ENCODE measurements at regions not wholly inside any gene's neighbourhood (a gene's known extent, or its start where the extent isn't known, plus 50 kb on each side); places are given as distances from the start of the nearest gene placed in this dataset.

GRCh38 chr11:15801126-15801525 is 555.2 kb downstream of the SOX6 start:
- Histone ChIP-seq H3K4me2 (ENCODE audit: insufficient read depth, insufficient read length, low read length) (no peak overlapping the region), H3K4me1 (ENCODE audit: insufficient read depth, low read length) (no peaks in the 10 kb centered on the region), H3K14ac (ENCODE audit: insufficient read depth, low read length) (no peak overlapping the region), H3K4ac (ENCODE audit: low read depth, low read length) (no peak overlapping the region), H2BK12ac (ENCODE audit: insufficient read length, low read depth, low read length) (no peak overlapping the region), H4K5ac (ENCODE audit: insufficient read length, low read depth, low read length) (no peak overlapping the region), H2BK120ac (ENCODE audit: low read depth, low read length, poor library complexity, severe bottlenecking) (no peak overlapping the region), H2BK5ac (ENCODE audit: insufficient read length, low read length) (no peak overlapping the region), H4K20me1 (ENCODE audit: control insufficient read depth, insufficient read depth, insufficient read length) (no peaks in the 10 kb centered on the region), H3K79me2 (ENCODE audit: insufficient read depth, low read length) (no peaks in the 10 kb centered on the region), H3K18ac (ENCODE audit: insufficient read length, low read depth, low read length) (no peak overlapping the region), H3K9me3 (ENCODE audit: control insufficient read depth, low read depth, low read length) (no peaks in the 10 kb centered on the region), H3K79me1 (ENCODE audit: insufficient read depth, low read depth, low read length, poor library complexity, severe bottlenecking) (no peaks in the 10 kb centered on the region), H3K27me3 (ENCODE audit: insufficient read depth, low read length) (no peaks in the 10 kb centered on the region), H3K23ac (ENCODE audit: insufficient read length, low read depth, low read length) (no peak overlapping the region), H2BK15ac (ENCODE audit: low read depth, low read length) (no peak overlapping the region), H2BK20ac (ENCODE audit: low read depth, low read length, poor library complexity, severe bottlenecking) (no peak overlapping the region), H4K91ac (ENCODE audit: insufficient read length, low read depth, low read length) (no peak overlapping the region), H4K8ac (replicated peaks; ENCODE audit: insufficient read length, low read depth, low read length) (no peak overlapping the region), H3K9ac (ENCODE audit: extremely low read depth, insufficient read length, low read length) (no peak overlapping the region), H3T11ph (ENCODE audit: low read length) (no peak overlapping the region), H3K23me2 (ENCODE audit: insufficient read length, low read depth, low read length, poor library complexity, severe bottlenecking) (no peaks in the 10 kb centered on the region), H2AFZ (ENCODE audit: low read length) (no peak overlapping the region), H3K27ac (ENCODE audit: insufficient read length, low read depth, low read length) (no peak overlapping the region), H3K56ac (ENCODE audit: insufficient read length, low read depth, low read length) (no peak overlapping the region), H2AK5ac (ENCODE audit: insufficient read length, low read length) (no peak overlapping the region)
- no CpG with 5 or more reads among the region's 3 CpGs for WGBS (ENCODE audit: extremely low coverage, insufficient read length, low lambda C conversion rate)
- peaks cover 0 to 2% of the 10 kb centered on the region in 2 experiments; a peak in 1 of 4 replicates for H3K4me1 Mint-ChIP-seq
- H3K36me3 Mint-ChIP-seq (ENCODE audit: insufficient read depth in 1 of 3, low read depth in 3 of 3) = no peaks in the 10 kb centered on the region
- H3K27ac Mint-ChIP-seq = no peak overlapping the region
- no peaks in the 10 kb centered on the region for H3K9me3 Mint-ChIP-seq
- no peak for DNase-seq
- no peak overlapping the region for H3K4me3 Mint-ChIP-seq
- no peak for TF ChIP-seq CTCF (conservative IDR thresholded peaks at IDR 0.05)
- H3K27me3 Mint-ChIP-seq (ENCODE audit: low read depth) = peaks cover 2% of the 10 kb centered on the region; the same call in 1 of the 2 replicates

All from H9 (cell line).